ENCODE measurements at regions not wholly inside any gene's neighbourhood (a gene's known extent, or its start where the extent isn't known, plus 50 kb on each side); places are given as distances from the start of the nearest gene placed in this dataset.
"Not testable (repeated sequence)": the region's sequence is repeated elsewhere in the genome, so short reads cannot be mapped to it uniquely, and the experiment has no call there.

GRCh38 chr4:130008461-130008860 is 912.5 kb downstream of the C4orf33 start:
- no peaks in the 10 kb centered on the region for H3K27me3 ChIP-seq
- TF ChIP-seq CTCF (IDR thresholded peaks at IDR 0.05): no peak
- no peak for DNase-seq
- H3K9me3 ChIP-seq: peaks cover 0 to 6% (median 0%) of the 10 kb centered on the region in 3 donors
- H3K27ac ChIP-seq: no peak overlapping the region
- no peaks in the 10 kb centered on the region for H3K36me3 ChIP-seq
- intact Hi-C loops (cut with DNase I; ENCODE audit: low total_unique reads): no loop called here
- no peak overlapping the region for H3K4me3 ChIP-seq
- H3K4me1 ChIP-seq: no peaks in the 10 kb centered on the region

GRCh38 chr4:130012806-130013205 is 916.9 kb downstream of the C4orf33 start:
- H3K4me3 ChIP-seq; intact Hi-C loops (cut with DNase I; ENCODE audit: low total_unique reads); DNase-seq; H3K4me1 ChIP-seq; H3K27me3 ChIP-seq; H3K9me3 ChIP-seq; H3K36me3 ChIP-seq; H3K27ac ChIP-seq: not testable (repeated sequence)

- intact Hi-C loops (cut with DNase I; ENCODE audit: low total_unique reads): no loop called here
- H3K36me3 ChIP-seq: no peaks in the 10 kb centered on the region
Measured at GRCh38 chr4:130021706-130022105, 925.8 kb downstream of the C4orf33 start.

GRCh38 chr4:130023088-130023487 is 927.1 kb downstream of the C4orf33 start:
- intact Hi-C loops (cut with DNase I; ENCODE audit: low total_unique reads): no loop called here
- no peak for DNase-seq
- TF ChIP-seq CTCF (IDR thresholded peaks at IDR 0.05): no peak
- Histone ChIP-seq H3K27me3 (no peaks in the 10 kb centered on the region), H3K36me3 (no peaks in the 10 kb centered on the region), H3K4me1 (no peaks in the 10 kb centered on the region), H3K27ac (no peak overlapping the region), H3K9me3 (no peaks in the 10 kb centered on the region), H3K4me3 (no peak overlapping the region)

More at GRCh38 chr4:130021706-130022105, 925.8 kb downstream of the C4orf33 start:
- no peak overlapping the region for H3K4me3 ChIP-seq
- TF ChIP-seq CTCF (IDR thresholded peaks at IDR 0.05): no peak
- no peak overlapping the region for H3K27ac ChIP-seq
- no peaks in the 10 kb centered on the region for H3K27me3 ChIP-seq
- no peaks in the 10 kb centered on the region for H3K4me1 ChIP-seq
- H3K9me3 ChIP-seq: no peaks in the 10 kb centered on the region
- DNase-seq: no peak

GRCh38 chr4:130025701-130026100 is 929.7 kb downstream of the C4orf33 start:
- DNase-seq: no peak
- Histone ChIP-seq H3K4me3 (no peak overlapping the region), H3K4me1 (no peaks in the 10 kb centered on the region), H3K36me3 (no peaks in the 10 kb centered on the region), H3K27ac (no peak overlapping the region), H3K27me3 (no peaks in the 10 kb centered on the region), H3K9me3 (no peaks in the 10 kb centered on the region)
- no peak for TF ChIP-seq CTCF (IDR thresholded peaks at IDR 0.05)
- intact Hi-C loops (cut with DNase I; ENCODE audit: low total_unique reads): no loop called here

- TF ChIP-seq CTCF (IDR thresholded peaks at IDR 0.05): no peak
Measured at GRCh38 chr4:130026185-130026584, 930.2 kb downstream of the C4orf33 start.

More at GRCh38 chr4:130026185-130026584, 930.2 kb downstream of the C4orf33 start:
- DNase-seq: no peak
- H3K4me1 ChIP-seq: no peaks in the 10 kb centered on the region
- no peaks in the 10 kb centered on the region for H3K36me3 ChIP-seq
- intact Hi-C loops (cut with DNase I; ENCODE audit: low total_unique reads): no loop called here
- no peaks in the 10 kb centered on the region for H3K27me3 ChIP-seq
- H3K27ac ChIP-seq: no peak overlapping the region
- no peaks in the 10 kb centered on the region for H3K9me3 ChIP-seq
- H3K4me3 ChIP-seq: no peak overlapping the region
